ENCODE measurements at regions not wholly inside any gene's neighbourhood (a gene's known extent, or its start where the extent isn't known, plus 50 kb on each side); places are given as distances from the start of the nearest gene placed in this dataset.

- no peak overlapping the region for H3K4me3 ChIP-seq (ENCODE audit: low read depth, low read length, poor library complexity, severe bottlenecking)
- H3K79me2 ChIP-seq (ENCODE audit: insufficient read depth, low read length): no peaks in the 10 kb centered on the region
- no peaks in the 10 kb centered on the region for H3F3A ChIP-seq (ENCODE audit: insufficient read depth, low read length)
- no peaks in the 10 kb centered on the region for H3K27me3 ChIP-seq (ENCODE audit: insufficient read depth, low read length)
- no peaks in the 10 kb centered on the region for H3K4me1 ChIP-seq (ENCODE audit: insufficient read depth, low read length, severe bottlenecking)
- TF ChIP-seq CTCF (IDR thresholded peaks at IDR 0.05; ENCODE audit: low read length) (no peak), EZH2 (IDR thresholded peaks at IDR 0.05; ENCODE audit: borderline replicate concordance, low read length) (no peak)
- H3K9me2 ChIP-seq (ENCODE audit: low read depth, low read length): no peaks in the 10 kb centered on the region
- no peak overlapping the region for H2AFZ ChIP-seq (ENCODE audit: low read length)
- no peak overlapping the region for H3K27ac ChIP-seq (ENCODE audit: low read depth, low read length, poor library complexity, severe bottlenecking)
- no peak overlapping the region for H3K9ac ChIP-seq (ENCODE audit: low read length)
- no peaks in the 10 kb centered on the region for H3K36me3 ChIP-seq (ENCODE audit: insufficient read depth, low read length)
- no peaks in the 10 kb centered on the region for H4K20me1 ChIP-seq (ENCODE audit: insufficient read depth, low read length)
- no peak overlapping the region for H3K4me2 ChIP-seq (ENCODE audit: low read length)
- no peaks in the 10 kb centered on the region for H3K9me3 ChIP-seq (ENCODE audit: low read length)
These were observed 246.4 kb upstream of the LRRC7 start for GRCh38 chr1:69321311-69321710.

- H3K4me2 ChIP-seq (ENCODE audit: low read length): no peak overlapping the region
- H3K9me2 ChIP-seq (ENCODE audit: low read depth, low read length): no peaks in the 10 kb centered on the region
- no peaks in the 10 kb centered on the region for H3F3A ChIP-seq (ENCODE audit: insufficient read depth, low read length)
- no peak overlapping the region for H3K4me3 ChIP-seq (ENCODE audit: low read depth, low read length, poor library complexity, severe bottlenecking)
- H3K79me2 ChIP-seq (ENCODE audit: insufficient read depth, low read length): no peaks in the 10 kb centered on the region
- no peaks in the 10 kb centered on the region for H3K4me1 ChIP-seq (ENCODE audit: insufficient read depth, low read length, severe bottlenecking)
- no peak overlapping the region for H3K27ac ChIP-seq (ENCODE audit: low read depth, low read length, poor library complexity, severe bottlenecking)
- H3K36me3 ChIP-seq (ENCODE audit: insufficient read depth, low read length): no peaks in the 10 kb centered on the region
- H4K20me1 ChIP-seq (ENCODE audit: insufficient read depth, low read length): no peaks in the 10 kb centered on the region
- TF ChIP-seq CTCF (IDR thresholded peaks at IDR 0.05; ENCODE audit: low read length) (no peak), EZH2 (IDR thresholded peaks at IDR 0.05; ENCODE audit: borderline replicate concordance, low read length) (no peak)
- H3K9ac ChIP-seq (ENCODE audit: low read length): no peak overlapping the region
- no peak overlapping the region for H2AFZ ChIP-seq (ENCODE audit: low read length)
- no peaks in the 10 kb centered on the region for H3K9me3 ChIP-seq (ENCODE audit: low read length)
- no peaks in the 10 kb centered on the region for H3K27me3 ChIP-seq (ENCODE audit: insufficient read depth, low read length)
These were observed 239.5 kb upstream of the LRRC7 start for GRCh38 chr1:69328186-69328585.

- H3K27ac ChIP-seq (ENCODE audit: low read depth, low read length, poor library complexity, severe bottlenecking): no peak overlapping the region
- no peak overlapping the region for H3K4me2 ChIP-seq (ENCODE audit: low read length)
- H3K4me3 ChIP-seq (ENCODE audit: low read depth, low read length, poor library complexity, severe bottlenecking): no peak overlapping the region
- no peaks in the 10 kb centered on the region for H3F3A ChIP-seq (ENCODE audit: insufficient read depth, low read length)
- no peaks in the 10 kb centered on the region for H3K9me3 ChIP-seq (ENCODE audit: low read length)
- no peaks in the 10 kb centered on the region for H3K36me3 ChIP-seq (ENCODE audit: insufficient read depth, low read length)
- no peak overlapping the region for H2AFZ ChIP-seq (ENCODE audit: low read length)
- H3K79me2 ChIP-seq (ENCODE audit: insufficient read depth, low read length): no peaks in the 10 kb centered on the region
- H3K4me1 ChIP-seq (ENCODE audit: insufficient read depth, low read length, severe bottlenecking): no peaks in the 10 kb centered on the region
- H3K9me2 ChIP-seq (ENCODE audit: low read depth, low read length): no peaks in the 10 kb centered on the region
- no peaks in the 10 kb centered on the region for H4K20me1 ChIP-seq (ENCODE audit: insufficient read depth, low read length)
- H3K27me3 ChIP-seq (ENCODE audit: insufficient read depth, low read length): no peaks in the 10 kb centered on the region
- no peak for TF ChIP-seq EZH2 (IDR thresholded peaks at IDR 0.05; ENCODE audit: borderline replicate concordance, low read length)
- H3K9ac ChIP-seq (ENCODE audit: low read length): no peak overlapping the region
These were observed 204.5 kb upstream of the LRRC7 start for GRCh38 chr1:69363236-69363635.

- Histone ChIP-seq H3K27me3 (ENCODE audit: insufficient read depth, low read length) (no peaks in the 10 kb centered on the region), H3K27ac (ENCODE audit: low read depth, low read length, poor library complexity, severe bottlenecking) (no peak overlapping the region), H3K4me1 (ENCODE audit: insufficient read depth, low read length, severe bottlenecking) (no peaks in the 10 kb centered on the region), H3K79me2 (ENCODE audit: insufficient read depth, low read length) (no peaks in the 10 kb centered on the region), H3F3A (ENCODE audit: insufficient read depth, low read length) (no peaks in the 10 kb centered on the region), H3K9ac (ENCODE audit: low read length) (no peak overlapping the region), H3K36me3 (ENCODE audit: insufficient read depth, low read length) (no peaks in the 10 kb centered on the region), H3K9me2 (ENCODE audit: low read depth, low read length) (no peaks in the 10 kb centered on the region), H3K4me3 (ENCODE audit: low read depth, low read length, poor library complexity, severe bottlenecking) (no peak overlapping the region), H3K9me3 (ENCODE audit: low read length) (no peaks in the 10 kb centered on the region), H3K4me2 (ENCODE audit: low read length) (no peak overlapping the region), H4K20me1 (ENCODE audit: insufficient read depth, low read length) (no peaks in the 10 kb centered on the region), H2AFZ (ENCODE audit: low read length) (no peak overlapping the region)
- no peak for TF ChIP-seq EZH2 (IDR thresholded peaks at IDR 0.05; ENCODE audit: borderline replicate concordance, low read length)
- no peak for TF ChIP-seq CTCF (IDR thresholded peaks at IDR 0.05; ENCODE audit: low read length)
These were observed 194.2 kb upstream of the LRRC7 start for GRCh38 chr1:69373520-69373919.
